BE2C (cell line): ENCODE measurements at regions not wholly inside any gene's neighbourhood (a gene's known extent, or its start where the extent isn't known, plus 50 kb on each side); places are given as distances from the start of the nearest gene placed in this dataset.

Experiments
- DNase-seq: peaks from one replicate; pipeline ENCODE4 v3.0.0-alpha.2; 2020
- H3K27me3 ChIP-seq: fragments of 250-450 bp; sonication (Bioruptor Pico); 2 replicates; pipeline ENCODE4 v1.5.1; 2020; ENCODE audit warnings: mild to moderate bottlenecking
- H3K36me3 ChIP-seq: fragments of 250-450 bp; sonication (Bioruptor Pico); 2 replicates; pipeline ENCODE4 v1.5.1; 2020; ENCODE audit warnings: mild to moderate bottlenecking
- H3K4me1 ChIP-seq: fragments of 250-450 bp; sonication (Bioruptor Pico); 2 replicates; pipeline ENCODE4 v1.5.1; 2020
- H3K4me3 ChIP-seq: 2 replicates; pipeline ENCODE4 v1.5.1; 2011; ENCODE audit warnings: low read depth, low read length
- H3K9me3 ChIP-seq: fragments of 250-450 bp; sonication (Bioruptor Pico); 2 replicates; pipeline ENCODE4 v1.5.1; 2020
- CTCF ChIP-seq: IDR thresholded peaks from 2 replicates; pipeline ENCODE4 v1.5.1; 2012; ENCODE audit warnings: mild to moderate bottlenecking, low read depth, low read length

DNA sequence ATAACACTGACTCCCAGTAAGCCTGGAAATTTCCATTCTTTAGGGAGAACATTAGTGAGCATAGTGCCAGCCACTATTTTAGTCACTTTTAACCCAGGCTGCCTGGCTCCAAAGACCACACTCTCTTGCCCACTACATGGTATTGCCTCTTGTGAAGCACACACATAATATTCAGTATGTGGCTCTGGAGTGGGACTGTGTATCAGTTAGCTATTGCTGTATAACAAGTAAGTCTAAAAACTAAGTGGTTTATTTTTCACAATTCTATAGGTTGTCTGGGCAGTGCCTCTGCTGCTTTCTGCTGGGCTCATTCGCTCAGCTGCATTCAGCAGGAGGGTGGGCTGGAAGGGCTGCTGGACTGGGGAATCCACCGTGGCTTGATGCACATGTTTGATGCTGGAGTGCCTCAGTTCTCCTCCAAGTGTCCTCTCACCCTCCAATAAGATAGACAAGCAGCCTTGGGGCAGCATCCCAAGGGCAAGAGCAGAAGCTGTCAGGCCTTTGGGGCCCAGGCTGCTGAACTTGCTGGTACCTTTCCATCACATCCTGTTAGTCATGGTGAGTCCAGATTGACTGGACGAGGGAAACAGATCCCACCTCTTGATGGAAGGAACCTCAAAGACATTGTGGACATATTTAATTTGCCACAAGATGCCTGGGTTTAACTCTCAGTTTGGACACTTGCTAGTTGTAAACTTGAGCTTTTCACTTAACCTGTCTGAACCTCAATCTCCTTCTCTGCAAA lies 66.6 kb upstream of the TLE3 start:
- Histone ChIP-seq H3K4me1 (peaks cover 25% of the 10 kb centered on the region), H3K9me3 (no peaks in the 10 kb centered on the region; the same call in 1 of the 2 replicates), H3K4me3 (no peak overlapping the region), H3K27me3 (no peaks in the 10 kb centered on the region), H3K36me3 (no peaks in the 10 kb centered on the region)
- no peak for DNase-seq
- no peak for TF ChIP-seq CTCF

DNA sequence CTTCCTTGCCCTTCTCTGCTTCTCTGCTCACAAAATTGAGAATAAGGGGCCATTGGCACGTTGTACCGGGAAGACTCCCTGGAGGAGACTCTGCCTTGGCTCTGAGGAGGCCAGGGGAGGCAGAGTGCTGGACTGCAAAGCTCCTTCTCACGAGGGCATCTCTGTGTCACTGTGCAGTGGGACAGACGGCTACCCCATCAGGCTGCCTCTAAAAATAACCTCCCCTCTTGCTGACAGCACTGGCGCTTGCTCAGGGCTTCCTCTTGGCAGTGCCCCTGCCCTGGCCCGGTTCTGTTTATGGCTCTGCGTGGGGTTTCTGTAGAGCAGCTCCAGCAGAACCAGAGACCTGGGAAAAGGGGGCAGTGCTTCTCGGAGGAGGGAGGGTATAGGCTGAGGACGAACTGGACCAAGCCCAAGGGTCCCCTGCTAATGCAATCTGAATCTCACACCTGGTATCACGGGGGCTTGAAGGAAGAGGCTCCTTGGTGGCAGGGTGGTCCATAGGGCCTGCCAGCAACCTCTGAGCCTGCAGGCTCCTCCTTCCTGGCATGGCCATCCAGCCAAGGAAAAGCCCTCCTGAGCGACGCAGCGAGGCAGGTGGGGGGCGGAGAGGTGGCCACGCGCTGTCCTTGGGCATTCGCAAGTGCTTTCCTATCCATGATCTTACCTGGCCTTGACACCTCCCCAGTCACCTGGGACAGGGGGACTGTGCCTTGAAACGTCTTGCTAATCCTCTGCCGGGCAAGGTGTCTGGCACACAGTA lies 63.3 kb upstream of the TLE3 start:
- no peaks in the 10 kb centered on the region for H3K36me3 ChIP-seq
- no peak for DNase-seq
- no peak overlapping the region for H3K4me3 ChIP-seq
- no peaks in the 10 kb centered on the region; the same call in 1 of the 2 replicates for H3K9me3 ChIP-seq
- TF ChIP-seq CTCF, result no peak
- H3K4me1 ChIP-seq, result peaks cover 37% of the 10 kb centered on the region
- no peaks in the 10 kb centered on the region for H3K27me3 ChIP-seq

DNA sequence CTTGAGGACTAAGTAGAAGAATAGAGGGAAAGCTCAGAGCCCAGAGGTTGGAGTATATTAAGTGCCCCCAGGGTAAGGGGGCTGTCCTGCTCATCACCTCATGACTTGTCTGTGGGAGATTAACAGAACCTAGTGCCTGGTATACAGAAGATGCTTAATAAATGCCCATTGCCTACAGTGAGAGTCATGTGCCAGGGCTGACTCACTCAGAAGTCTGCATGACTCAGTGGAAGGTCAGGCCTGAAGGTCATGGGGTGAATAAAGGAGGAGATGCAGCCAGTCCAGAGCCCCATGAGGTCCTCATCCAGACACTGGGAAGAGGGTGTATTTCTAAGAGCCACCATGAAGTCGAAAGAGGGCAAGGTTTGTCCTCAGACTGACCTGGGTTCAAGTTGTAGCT lies 62.5 kb upstream of the TLE3 start:
- DNase-seq, result no peak
- no peaks in the 10 kb centered on the region for H3K27me3 ChIP-seq
- peaks cover 37% of the 10 kb centered on the region for H3K4me1 ChIP-seq
- H3K9me3 ChIP-seq, result no peaks in the 10 kb centered on the region; the same call in 1 of the 2 replicates
- H3K4me3 ChIP-seq, result no peak overlapping the region
- no peaks in the 10 kb centered on the region for H3K36me3 ChIP-seq
- no peak for TF ChIP-seq CTCF

DNA sequence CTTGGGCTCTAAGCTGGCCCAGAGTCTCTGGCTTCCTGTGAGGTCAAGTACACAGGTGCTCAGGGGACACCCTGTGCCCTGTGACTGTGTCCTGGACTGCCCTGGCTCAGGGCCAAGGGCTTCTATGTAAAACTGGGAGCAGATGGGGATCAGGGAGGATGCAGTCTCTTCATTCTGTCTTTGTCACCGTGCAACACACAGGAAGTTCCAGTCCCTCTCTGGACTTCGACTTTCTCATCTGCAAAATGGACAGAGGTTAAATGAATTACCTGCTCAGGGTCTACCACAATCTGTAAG lies 61.9 kb upstream of the TLE3 start:
- H3K4me1 ChIP-seq, result peaks cover 39% of the 10 kb centered on the region
- no peaks in the 10 kb centered on the region; the same call in 1 of the 2 replicates for H3K9me3 ChIP-seq
- H3K36me3 ChIP-seq, result no peaks in the 10 kb centered on the region
- H3K4me3 ChIP-seq, result no peak overlapping the region
- DNase-seq, result no peak
- no peak for TF ChIP-seq CTCF
- no peaks in the 10 kb centered on the region for H3K27me3 ChIP-seq

DNA sequence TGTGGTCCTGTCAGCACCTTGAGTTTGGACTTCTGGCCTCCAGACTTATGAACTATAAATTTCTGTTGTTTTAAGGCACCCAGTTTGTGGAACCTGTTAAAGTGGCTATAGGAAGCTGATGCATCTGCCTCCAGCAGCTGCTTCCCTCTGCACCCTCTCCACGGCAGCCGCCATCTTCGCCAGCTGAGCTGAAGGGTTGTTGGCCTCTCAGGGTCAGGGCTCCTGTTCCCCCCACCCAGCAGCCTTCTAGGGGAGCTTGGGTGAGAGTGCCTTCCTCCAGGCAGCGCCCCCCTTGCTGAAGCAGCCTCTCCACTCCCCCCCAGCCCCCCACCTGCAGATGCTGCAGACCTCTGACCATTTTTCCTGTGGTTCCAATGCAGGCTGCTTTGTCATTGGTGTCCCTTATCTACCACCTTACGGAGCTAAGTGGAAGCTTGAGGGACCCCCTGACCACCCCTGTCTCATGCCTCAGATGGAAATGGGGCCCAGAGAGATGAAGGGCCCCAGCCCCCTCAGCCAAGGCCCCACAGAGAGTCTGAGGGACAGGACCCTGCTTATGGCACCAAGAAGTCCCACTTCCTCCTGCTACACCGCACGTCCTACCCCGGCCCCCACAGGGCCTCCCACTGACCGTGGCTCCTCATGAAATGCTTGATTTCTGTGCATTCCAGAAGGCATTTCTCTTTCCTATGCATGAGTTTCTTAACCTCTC lies 61.4 kb upstream of the TLE3 start:
- TF ChIP-seq CTCF, result no peak
- Histone ChIP-seq H3K36me3 (no peaks in the 10 kb centered on the region), H3K4me3 (no peak overlapping the region), H3K4me1 (peaks cover 41% of the 10 kb centered on the region), H3K27me3 (no peaks in the 10 kb centered on the region), H3K9me3 (no peaks in the 10 kb centered on the region; the same call in 1 of the 2 replicates)
- no peak for DNase-seq
